ENCODE measurements at regions not wholly inside any gene's neighbourhood (a gene's known extent, or its start where the extent isn't known, plus 50 kb on each side); places are given as distances from the start of the nearest gene placed in this dataset.

- TF ChIP-seq CTCF (IDR thresholded peaks at IDR 0.05; ENCODE audit: low read depth, low read length, poor library complexity, severe bottlenecking) (no peak), EZH2phosphoT487 (IDR thresholded peaks at IDR 0.05; ENCODE audit: borderline replicate concordance, low read length) (no peak)
Measured at GRCh38 chr3:191030491-191030890, 168.0 kb upstream of the GMNC start.

Data from DOHH2 (cell line).